ENCODE measurements at regions not wholly inside any gene's neighbourhood (a gene's known extent, or its start where the extent isn't known, plus 50 kb on each side); places are given as distances from the start of the nearest gene placed in this dataset.
"Not testable (repeated sequence)": the region's sequence is repeated elsewhere in the genome, so short reads cannot be mapped to it uniquely, and the experiment has no call there.

DNA sequence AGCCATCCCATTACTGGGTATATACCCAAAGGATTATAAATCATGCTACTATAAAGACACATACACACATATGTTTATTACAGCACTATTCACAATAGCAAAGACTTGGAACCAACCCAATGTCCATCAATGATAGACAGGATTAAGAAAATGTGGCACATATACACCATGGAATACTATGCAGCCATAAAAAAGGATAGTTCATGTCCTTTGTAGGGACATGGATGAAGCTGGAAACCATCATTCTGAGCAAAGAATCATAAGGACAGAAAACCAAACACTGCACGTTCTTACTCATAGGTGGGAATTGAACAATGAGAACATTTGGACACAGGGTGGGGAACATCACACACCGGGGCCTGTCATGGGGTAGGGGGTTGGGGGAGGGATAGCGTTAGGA is 60.3 kb upstream of the NMU start:
- H3K27me3 ChIP-seq (replicated peaks; ENCODE audit: control insufficient read depth, insufficient read depth, low read length); DNase-seq (ENCODE audit: extremely low read depth, insufficient read length); H3K4me3 ChIP-seq (replicated peaks; ENCODE audit: low read depth, low read length); H3K36me3 ChIP-seq (ENCODE audit: control insufficient read depth, insufficient read depth, low read length): not testable (repeated sequence)

- no peak for DNase-seq (ENCODE audit: extremely low read depth, insufficient read length)
- TF ChIP-seq CTCF (IDR thresholded peaks at IDR 0.05; ENCODE audit: insufficient read depth, low read length, poor library complexity, severe bottlenecking), result no peak
- Histone ChIP-seq H3K27me3 (replicated peaks; ENCODE audit: control insufficient read depth, insufficient read depth, low read length) (no peaks in the 10 kb centered on the region), H3K36me3 (ENCODE audit: control insufficient read depth, insufficient read depth, low read length) (no peaks in the 10 kb centered on the region), H3K4me3 (replicated peaks; ENCODE audit: low read depth, low read length) (no peak overlapping the region)
Measured at GRCh38 chr4:55706541-55706940, 70.4 kb upstream of the NMU start.

- no peak for DNase-seq (ENCODE audit: extremely low read depth, insufficient read length)
- TF ChIP-seq CTCF (IDR thresholded peaks at IDR 0.05; ENCODE audit: insufficient read depth, low read length, poor library complexity, severe bottlenecking), result no peak
- Histone ChIP-seq H3K4me3 (replicated peaks; ENCODE audit: low read depth, low read length) (no peak overlapping the region), H3K27me3 (replicated peaks; ENCODE audit: control insufficient read depth, insufficient read depth, low read length) (no peaks in the 10 kb centered on the region), H3K36me3 (ENCODE audit: control insufficient read depth, insufficient read depth, low read length) (no peaks in the 10 kb centered on the region)
Measured at GRCh38 chr4:55707507-55707906, 71.4 kb upstream of the NMU start.

DNA sequence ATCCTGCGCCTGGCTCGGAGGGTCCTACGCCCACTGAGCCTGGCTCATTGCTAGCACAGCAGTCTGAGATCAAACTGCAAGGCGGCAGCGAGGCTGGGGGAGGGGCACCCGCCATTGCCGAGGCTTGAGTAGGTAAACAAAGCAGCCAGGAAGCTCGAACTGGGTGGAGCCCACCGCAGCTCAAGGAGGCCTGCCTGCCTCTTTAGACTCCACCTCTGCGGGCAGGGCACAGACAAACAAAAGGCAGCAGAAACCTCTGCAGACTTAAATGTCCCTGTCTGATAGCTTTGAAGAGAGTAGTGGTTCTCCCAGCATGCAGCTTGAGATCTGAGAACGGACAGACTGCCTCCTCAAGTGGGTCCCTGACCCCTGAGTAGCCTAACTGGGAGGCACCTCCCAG is 71.9 kb upstream of the NMU start:
- DNase-seq (ENCODE audit: extremely low read depth, insufficient read length); H3K4me3 ChIP-seq (replicated peaks; ENCODE audit: low read depth, low read length); H3K36me3 ChIP-seq (ENCODE audit: control insufficient read depth, insufficient read depth, low read length); H3K27me3 ChIP-seq (replicated peaks; ENCODE audit: control insufficient read depth, insufficient read depth, low read length): not testable (repeated sequence)

DNA sequence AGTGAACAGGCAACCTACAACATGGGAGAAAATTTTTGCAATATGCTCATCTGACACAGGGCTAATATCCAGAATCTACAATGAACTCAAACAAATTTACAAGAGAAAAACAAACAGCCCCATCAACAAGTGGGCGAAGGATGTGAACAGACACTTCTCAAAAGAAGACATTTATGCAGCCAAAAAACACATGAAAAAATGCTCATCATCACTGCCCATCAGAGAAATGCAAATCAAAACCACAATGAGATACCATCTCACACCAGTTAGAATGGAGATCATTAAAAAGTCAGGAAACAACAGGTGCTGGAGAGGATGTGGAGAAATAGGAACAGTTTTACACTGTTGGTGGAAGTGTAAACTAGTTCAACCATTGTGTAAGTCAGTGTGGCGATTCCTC is 76.7 kb upstream of the NMU start:
- not testable (repeated sequence) for DNase-seq (ENCODE audit: extremely low read depth, insufficient read length); H3K4me3 ChIP-seq (replicated peaks; ENCODE audit: low read depth, low read length); H3K36me3 ChIP-seq (ENCODE audit: control insufficient read depth, insufficient read depth, low read length); H3K27me3 ChIP-seq (replicated peaks; ENCODE audit: control insufficient read depth, insufficient read depth, low read length)

DNA sequence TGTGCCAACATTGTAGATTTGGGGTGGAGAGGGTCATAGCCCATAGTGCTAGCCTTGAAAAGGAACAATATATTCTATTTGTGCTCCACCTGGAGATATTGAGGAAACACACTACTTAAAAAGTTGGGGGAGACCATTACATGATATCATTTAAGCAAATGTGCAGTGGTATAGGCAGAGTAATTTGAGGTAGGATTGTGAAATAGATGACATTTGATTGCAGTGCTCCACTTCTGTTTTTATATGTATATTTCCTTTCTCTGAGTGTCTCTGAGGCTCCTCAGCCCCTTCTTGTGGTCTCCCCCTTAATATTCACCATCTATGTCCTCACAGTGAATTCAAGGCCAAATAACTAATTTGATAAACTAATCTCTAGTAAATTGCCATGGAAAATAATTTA is 85.6 kb upstream of the NMU start:
- no peak for TF ChIP-seq CTCF (IDR thresholded peaks at IDR 0.05; ENCODE audit: insufficient read depth, low read length, poor library complexity, severe bottlenecking)
- no peak overlapping the region for H3K4me3 ChIP-seq (replicated peaks; ENCODE audit: low read depth, low read length)
- DNase-seq (ENCODE audit: extremely low read depth, insufficient read length), result no peak
- no peaks in the 10 kb centered on the region for H3K27me3 ChIP-seq (replicated peaks; ENCODE audit: control insufficient read depth, insufficient read depth, low read length)
- no peaks in the 10 kb centered on the region for H3K36me3 ChIP-seq (ENCODE audit: control insufficient read depth, insufficient read depth, low read length)

GRCh38 chr4:55722132-55722531 is 86.0 kb upstream of the NMU start:
- TF ChIP-seq CTCF (IDR thresholded peaks at IDR 0.05; ENCODE audit: insufficient read depth, low read length, poor library complexity, severe bottlenecking), result no peak
- Histone ChIP-seq H3K4me3 (replicated peaks; ENCODE audit: low read depth, low read length) (no peak overlapping the region), H3K27me3 (replicated peaks; ENCODE audit: control insufficient read depth, insufficient read depth, low read length) (no peaks in the 10 kb centered on the region), H3K36me3 (ENCODE audit: control insufficient read depth, insufficient read depth, low read length) (no peaks in the 10 kb centered on the region)
- DNase-seq (ENCODE audit: extremely low read depth, insufficient read length), result no peak

All from GM06990 (cell line).